Endothelial cell of hepatic sinusoid (primary cell): ENCODE measurements at regions not wholly inside any gene's neighbourhood (a gene's known extent, or its start where the extent isn't known, plus 50 kb on each side); places are given as distances from the start of the nearest gene placed in this dataset.
"Not testable (repeated sequence)": the region's sequence is repeated elsewhere in the genome, so short reads cannot be mapped to it uniquely, and the experiment has no call there.

Source experiments
- in situ Hi-C: cut with HindIII; loops from 2 replicates; pipeline ENCODE4 v1.10.0; 2017; ENCODE audit warnings: low sequenced_read_pairs

DNA sequence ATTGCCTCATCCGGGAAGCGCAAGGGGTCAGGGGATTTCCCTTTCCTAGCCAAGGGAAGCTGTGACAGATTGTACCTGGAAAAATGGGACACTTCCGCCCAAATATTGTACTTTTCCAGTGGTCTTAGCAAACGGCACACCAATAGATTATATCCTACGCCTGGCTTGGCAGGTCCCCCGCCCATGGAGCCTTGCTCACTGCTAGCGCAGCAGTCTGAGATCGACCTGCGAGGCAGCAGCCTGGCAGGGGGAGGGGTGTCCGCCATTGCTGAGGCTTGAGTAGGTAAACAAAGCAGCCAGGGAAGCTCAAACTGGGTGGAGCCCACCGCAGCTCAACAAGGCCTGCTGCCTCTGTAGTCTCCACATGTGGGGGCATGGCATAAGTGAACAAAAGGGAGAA lies 1075.4 kb upstream of the GOT2 start:
- in situ Hi-C loops: not testable (repeated sequence)

DNA sequence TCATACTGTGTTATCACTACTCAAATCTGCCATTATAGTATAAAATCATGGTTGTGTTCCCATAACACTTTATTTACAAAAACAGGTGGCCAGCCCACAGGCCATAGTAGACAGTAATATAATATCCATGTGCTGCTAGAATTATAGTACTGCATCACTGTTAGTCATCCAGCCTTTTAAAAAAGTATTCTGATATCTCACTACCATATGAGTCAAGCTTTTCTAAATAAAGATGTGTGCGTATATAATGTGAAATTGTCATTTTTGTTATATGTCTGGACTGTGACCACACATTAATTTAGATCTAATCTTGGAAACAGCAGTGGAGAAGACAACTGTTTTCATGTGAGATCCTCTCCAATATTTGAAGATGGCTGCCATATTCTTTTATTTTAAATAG lies 1049.1 kb upstream of the GOT2 start:
- in situ Hi-C loops: no loop called here

DNA sequence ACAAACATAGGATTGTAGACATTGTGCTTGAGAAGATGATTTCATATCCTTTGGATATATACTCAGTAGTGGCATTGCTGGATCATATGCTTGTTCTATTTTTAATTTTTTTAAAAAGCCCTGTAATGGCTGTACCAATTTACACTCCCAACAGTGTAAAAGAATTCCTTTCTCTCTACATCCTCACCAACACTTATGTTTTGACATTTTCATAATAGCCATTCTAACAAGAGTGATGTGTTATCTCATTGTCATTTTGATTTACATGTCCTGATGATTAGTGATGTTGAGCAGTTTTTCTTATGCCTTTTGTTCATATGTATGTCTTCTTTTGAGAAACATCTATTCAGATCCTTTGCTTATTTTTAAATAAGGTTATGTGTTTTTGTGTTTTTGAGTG lies 1039.2 kb upstream of the GOT2 start:
- in situ Hi-C loops: no loop called here

DNA sequence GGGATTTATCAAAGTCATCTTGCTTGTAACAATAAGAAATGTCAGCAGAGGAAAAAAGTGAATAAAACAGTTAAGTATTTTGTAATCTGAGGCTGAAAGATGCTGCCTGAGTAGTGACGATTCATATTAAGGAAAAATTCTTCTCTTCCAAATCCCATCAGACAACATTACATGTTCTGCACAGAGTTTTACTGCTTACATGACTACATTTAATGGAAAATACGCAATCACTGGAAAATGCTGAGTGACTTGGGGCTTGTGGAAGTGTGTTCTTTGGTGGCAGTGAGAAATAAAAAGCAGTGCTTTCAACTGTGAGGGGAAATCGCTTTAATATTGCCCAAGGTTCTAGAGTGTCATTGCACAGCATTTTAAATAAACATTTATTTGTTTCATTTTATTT lies 1025.2 kb upstream of the GOT2 start:
- in situ Hi-C loops: no loop called here

- in situ Hi-C loops: no loop called here
Measured at GRCh38 chr16:59758848-59759247, 1024.7 kb upstream of the GOT2 start.

DNA sequence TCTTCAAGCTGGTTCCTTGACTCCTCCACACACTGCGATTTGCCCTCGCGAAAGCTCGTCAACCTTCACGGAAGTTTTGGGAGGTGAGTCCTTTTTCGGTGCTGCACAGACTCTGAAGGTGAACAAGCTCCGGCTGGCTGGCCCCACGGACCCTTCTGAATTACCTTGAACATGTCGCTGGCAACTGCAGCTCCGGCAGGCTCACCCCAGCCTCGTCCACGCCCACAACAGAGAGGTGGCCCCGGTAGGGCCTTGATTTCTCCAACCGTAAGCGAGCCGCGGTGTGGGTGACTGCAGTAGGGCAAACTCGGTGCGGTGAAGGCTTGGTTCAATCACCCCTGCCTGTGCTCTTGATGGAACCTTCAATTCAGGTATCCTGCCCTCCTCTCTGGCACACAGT lies 1020.7 kb upstream of the GOT2 start:
- in situ Hi-C loops: no loop called here

DNA sequence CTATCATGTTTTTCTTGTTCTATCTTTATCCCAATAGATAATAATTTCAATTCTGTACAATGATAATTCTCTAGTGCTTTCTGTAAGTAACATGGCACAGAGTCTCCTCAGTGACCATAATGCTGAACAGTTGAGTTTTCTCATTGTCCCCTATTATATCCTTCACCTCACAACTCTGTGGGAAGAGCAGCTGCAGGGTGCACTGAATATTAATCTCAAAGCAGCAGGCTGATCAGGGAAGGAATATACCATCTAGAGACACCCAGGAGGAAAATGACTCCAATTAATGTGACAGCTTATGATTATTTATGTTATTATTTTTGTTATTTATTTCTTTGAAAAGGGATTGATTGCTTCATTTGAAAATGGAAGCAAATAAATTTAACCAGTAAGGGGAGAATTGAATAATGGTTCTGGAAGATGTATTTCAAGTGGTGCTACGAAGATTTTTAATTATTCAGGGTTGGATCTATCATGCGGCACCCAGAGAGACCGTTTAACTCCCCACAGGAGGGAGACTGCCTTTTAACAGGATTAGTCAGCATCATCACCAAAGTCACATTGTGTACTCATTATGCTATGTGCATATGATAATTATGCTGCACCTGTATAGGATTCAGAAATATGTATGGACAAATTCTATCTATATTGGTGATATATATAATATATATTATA lies 1015.7 kb upstream of the GOT2 start:
- in situ Hi-C loops: no loop called here

GRCh38 chr16:59748531-59748930 lies 1014.4 kb upstream of the GOT2 start:
- in situ Hi-C loops: no loop called here

- in situ Hi-C loops: no loop called here
Measured at GRCh38 chr16:59743504-59743903, 1009.4 kb upstream of the GOT2 start.

GRCh38 chr16:59740858-59741257 lies 1006.7 kb upstream of the GOT2 start:
- in situ Hi-C loops: no loop called here

DNA sequence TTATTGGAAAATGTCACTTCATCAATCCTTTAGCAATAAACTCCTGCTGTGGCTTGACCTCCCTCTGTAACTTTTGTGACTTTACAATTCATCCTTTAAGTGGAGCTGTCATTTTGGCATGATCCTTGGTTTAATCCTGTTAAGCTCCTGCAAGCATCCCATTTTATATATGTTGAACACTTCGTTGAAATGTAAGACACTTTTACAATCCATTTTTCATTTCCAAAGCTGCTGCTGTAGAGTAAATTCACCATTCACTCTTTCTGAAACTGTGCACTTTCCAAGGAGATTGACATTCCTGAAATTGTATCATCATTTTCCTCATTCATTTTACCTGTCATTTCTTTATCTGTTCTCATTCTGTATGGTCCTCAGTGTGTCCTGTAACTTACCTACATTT lies 1003.2 kb upstream of the GOT2 start:
- in situ Hi-C loops: no loop called here

DNA sequence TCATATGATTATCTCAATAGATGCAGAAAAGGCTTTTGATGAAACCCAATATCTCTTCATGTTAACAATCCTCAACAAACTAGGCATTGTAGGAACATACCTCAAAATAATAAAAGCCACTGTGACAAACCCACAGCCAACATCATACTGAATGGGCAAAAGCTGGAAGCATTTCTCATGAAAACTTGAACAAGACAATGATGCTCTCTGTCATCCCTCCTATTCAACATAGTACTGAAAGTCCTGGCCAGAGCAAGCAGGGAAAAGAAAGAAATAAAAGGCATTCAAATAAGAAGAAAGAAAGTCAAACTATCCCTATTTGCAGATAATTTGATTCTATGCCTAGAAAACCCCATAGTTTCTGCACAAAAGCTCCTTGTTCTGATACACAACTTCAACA lies 999.2 kb upstream of the GOT2 start:
- in situ Hi-C loops: no loop called here

- in situ Hi-C loops: no loop called here
Measured at GRCh38 chr16:59729613-59730012, 995.5 kb upstream of the GOT2 start.

- in situ Hi-C loops: no loop called here
Measured at GRCh38 chr16:59719121-59719520, 985.0 kb upstream of the GOT2 start.

DNA sequence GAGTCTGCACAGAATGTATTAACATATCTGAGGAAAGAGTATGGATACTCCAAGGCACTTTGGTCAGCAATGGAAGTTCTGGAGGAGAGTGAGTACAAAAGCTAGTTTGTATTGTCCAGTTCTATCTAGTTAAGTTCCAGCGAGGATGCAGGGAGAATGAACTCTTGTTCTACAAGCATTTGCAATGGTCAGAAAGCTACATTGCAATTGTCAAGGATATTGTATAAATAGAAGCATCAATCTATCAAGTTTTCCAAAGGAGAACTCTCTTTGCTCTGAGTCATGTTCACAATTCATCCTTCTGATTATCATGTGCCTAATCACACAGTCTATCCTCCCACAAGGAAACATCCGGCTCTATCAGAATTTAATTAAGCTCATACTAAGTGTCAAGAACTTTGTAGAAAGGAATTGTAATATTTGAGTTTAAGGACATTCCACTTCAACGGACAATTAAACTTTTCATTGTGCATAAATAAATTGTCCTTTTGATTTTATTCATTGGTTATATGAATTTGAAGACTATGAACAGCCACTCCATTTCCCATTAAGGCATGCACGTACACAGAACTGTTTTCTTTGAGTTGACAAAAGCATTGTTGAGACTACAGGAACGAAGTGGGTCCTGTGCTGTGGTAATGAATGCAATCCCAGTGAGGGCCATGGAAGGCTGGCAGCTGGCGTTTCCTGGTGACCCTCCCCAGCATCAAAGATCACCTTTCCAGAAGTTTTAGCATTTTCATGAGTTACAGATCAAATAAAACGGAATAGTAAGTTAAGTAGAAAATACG lies 973.5 kb upstream of the GOT2 start:
- in situ Hi-C loops: no loop called here

- in situ Hi-C loops: no loop called here
Measured at GRCh38 chr16:59701963-59702930, 968.1 kb upstream of the GOT2 start.

- in situ Hi-C loops: no loop called here
Measured at GRCh38 chr16:59699786-59700185, 965.7 kb upstream of the GOT2 start.

- in situ Hi-C loops: no loop called here
Measured at GRCh38 chr16:59698346-59699020, 964.4 kb upstream of the GOT2 start.

DNA sequence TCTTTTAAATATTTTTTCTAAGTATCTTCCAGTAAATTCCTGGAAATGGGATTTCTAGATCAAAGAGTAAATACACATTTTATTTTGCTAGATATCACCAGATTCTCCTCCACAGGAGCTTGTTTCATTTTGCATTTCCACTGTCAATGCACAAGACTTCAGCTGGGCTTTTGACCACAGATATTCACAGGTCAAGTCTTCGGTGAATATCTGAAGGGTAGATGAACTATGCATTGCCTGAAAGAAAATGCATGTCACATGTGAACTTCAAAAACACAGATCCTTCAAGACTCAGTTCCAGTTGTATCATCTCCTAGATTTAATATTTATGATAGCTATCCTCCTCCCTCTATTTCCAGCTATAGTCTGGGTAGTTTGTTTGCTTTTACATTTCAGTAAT lies 963.6 kb upstream of the GOT2 start:
- in situ Hi-C loops: no loop called here

DNA sequence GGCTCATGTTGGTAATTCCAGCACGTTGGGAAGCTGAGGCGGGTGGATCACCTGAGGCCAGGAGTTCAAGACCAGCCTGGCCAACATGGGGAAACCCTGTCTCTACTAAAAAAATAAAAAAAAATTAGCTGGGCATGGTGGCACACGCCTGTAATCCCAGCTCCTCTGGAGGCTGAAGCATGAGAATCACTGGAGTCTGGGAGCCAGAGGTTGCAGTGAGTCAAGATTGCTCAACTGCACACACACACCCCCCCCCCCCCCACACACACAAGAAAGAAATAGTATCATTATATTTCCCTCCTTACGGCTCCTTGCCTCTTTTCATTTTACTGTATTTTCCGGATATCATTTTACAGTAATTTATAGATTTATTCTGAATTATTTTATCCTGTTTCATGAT lies 963.1 kb upstream of the GOT2 start:
- in situ Hi-C loops: no loop called here

GRCh38 chr16:59696495-59696894 lies 962.4 kb upstream of the GOT2 start:
- in situ Hi-C loops: no loop called here
